AG08395 (cell line): ENCODE measurements at regions not wholly inside any gene's neighbourhood (a gene's known extent, or its start where the extent isn't known, plus 50 kb on each side); places are given as distances from the start of the nearest gene placed in this dataset.
"Not testable (repeated sequence)": the region's sequence is repeated elsewhere in the genome, so short reads cannot be mapped to it uniquely, and the experiment has no call there.

Experiments used
- DNase-seq: peaks from one replicate; pipeline ENCODE4 v3.0.0; 2012; ENCODE audit warnings: mixed read lengths, low spot score

DNA sequence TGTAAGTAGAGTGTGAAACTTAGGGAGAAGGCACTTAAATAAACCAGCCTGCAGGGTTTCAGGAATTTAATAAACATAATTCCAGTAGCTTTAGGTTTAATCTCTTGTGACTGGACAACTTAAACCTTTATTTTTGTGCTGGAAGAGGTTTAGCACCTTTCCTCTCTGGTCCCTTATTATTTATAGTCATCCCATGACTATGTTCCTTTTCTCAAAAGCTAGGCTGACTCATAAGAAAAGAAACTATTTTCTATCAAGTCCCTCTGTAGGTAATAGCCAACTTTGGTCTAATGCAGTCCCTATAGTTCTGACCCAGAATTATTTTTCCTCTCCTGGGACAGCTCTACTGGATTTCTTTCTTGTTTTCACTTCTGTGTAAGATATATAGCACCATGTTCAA is 588.9 kb downstream of the NR2F1-AS1 start:
- DNase-seq: peak; percentile 4

DNA sequence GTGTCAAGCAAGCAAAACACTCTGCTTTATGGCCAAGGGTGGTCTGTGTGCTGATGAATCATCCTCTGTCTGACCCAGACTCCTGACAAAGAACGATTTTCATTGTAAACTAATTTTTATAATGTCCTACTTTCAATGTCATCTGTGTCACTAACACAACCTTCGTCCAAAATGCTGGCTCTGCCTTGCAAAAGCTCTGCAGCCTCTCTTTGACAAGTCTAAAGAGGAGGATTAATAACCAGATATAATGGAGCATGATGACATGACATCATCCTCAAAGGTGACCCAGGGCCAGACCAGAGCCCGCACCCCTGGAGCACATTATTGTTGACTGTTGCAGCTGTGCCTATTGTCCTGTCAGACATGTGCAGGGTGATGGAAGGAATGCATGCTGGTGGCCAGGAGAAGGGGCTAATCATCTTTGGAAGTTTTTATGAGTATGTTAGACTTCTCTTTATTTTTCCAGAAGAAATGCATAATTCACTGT is 589.4 kb downstream of the NR2F1-AS1 start:
- DNase-seq: no peak

DNA sequence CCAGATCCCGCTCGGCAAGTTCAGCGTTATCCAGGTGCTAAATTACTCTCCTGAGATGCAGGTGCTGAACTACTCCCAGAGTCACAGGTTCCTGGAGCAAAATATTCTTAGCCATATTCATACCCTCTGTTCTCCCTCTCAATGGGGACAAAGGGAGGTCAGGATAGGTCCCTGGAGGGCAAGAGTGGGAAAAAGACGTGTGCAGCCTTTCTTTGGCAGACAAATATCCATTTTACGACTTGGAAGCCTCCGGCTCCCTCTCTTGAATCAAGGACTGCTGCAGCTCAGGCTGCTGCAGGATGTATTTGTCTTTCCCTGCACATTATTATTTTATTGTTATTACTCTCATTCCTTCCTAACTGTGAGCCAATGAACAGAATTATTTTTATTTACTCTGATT is 590.2 kb downstream of the NR2F1-AS1 start:
- DNase-seq: no peak

DNA sequence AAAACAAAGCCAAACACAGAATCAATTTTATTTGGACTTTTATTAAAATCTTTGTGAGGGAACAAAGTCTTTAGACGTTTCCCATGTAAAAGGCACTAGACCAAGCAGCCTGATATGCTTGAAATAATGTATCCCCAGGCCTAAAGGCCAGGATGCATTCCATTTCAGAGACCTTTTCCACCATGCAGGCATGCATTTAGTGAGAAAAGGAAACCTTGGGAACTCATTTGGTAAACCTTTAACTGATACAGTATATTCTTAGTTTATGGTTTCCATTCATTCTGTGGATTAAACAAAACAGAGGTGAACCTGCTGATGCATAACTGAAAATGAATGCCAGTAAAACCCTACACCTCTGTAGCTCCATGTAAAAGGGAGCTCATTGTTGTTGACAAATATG is 600.0 kb downstream of the NR2F1-AS1 start:
- no peak for DNase-seq

DNA sequence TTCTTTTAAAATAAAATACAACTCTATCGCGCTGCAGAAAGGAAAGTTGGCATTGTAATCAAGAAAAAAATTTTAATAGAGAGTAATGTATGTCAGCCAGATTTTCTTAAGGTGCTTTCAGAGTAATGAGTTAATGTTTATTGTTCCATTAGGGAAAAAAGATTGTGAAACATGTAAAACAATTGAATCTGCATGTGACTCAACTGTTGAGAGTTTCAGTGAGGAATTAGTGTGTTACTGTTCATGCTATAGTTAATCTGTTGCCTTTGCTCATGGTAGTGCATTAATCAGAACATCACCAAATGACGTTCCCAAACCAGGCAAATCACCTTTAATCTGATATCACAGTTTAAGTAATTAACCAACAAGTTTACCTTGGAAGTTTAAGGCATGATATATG is 600.5 kb downstream of the NR2F1-AS1 start:
- no peak for DNase-seq

DNA sequence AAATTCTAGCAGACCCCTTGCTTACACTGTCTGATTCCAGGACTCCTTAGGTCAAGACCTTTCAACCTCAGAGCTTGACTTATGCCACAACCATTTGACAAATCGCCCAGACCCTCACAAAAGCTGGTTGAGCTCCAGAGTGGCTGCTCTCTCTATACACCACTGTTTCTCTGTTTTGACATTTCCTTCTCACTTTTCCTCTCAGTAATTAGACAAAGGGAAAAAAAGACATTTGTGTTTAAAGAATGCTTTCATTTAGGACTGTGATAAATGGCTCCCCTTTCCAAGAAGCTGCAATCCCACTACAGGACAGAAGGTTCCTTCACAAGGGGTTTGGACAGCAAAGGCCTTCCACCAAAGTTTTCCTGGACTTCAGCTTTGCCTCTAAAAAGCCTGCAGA is 601.3 kb downstream of the NR2F1-AS1 start:
- DNase-seq: no peak

DNA sequence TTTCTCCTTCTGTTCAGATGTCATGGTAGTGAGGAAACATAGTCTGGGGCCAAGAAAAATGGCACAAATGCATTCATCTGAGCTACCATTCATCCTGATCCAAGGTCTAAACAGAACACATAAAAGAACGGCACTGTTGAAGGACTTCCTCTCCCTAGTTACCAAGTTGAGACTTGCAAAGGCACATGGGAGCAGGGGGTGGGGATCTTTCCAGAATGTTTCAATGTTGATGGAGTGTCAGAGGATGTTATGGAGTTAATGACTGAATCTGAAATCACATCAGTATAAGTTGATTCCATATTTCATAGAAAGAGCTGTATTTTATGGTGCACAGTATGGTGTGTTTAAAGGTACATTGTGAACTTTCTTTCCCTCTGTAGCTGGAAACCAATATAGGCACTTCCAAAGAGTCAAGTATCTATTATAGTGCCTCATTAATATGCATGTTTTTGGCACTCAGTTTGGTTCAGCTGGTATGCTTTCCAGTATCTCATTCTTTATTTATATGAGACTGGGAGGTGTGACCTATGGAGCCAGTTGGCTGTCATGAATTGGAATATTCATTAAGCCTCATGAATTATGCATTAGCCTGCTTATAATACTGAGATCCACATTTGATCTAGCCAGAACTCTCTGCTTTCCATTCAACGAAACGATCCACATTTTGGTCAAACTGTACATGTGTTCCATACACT is 603.0 kb downstream of the NR2F1-AS1 start:
- no peak for DNase-seq

DNA sequence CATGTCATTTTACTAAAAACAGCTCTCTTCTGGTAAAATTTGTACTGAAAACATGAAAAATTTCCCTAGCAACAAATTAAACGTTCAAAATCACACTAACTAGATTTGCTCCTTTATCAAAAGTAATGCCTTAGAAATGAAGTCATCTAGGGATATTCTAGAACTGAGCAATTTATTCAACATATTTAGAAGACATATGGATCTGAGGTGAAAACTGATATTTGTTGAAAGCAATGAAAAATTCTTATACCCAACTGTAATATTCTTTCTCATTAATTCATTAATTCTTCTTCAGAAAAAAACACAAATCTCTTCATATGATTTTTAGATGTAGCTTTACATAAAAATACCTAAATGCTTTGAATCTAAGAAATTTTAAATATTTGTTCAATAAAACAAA is 604.9 kb downstream of the NR2F1-AS1 start:
- DNase-seq: no peak

DNA sequence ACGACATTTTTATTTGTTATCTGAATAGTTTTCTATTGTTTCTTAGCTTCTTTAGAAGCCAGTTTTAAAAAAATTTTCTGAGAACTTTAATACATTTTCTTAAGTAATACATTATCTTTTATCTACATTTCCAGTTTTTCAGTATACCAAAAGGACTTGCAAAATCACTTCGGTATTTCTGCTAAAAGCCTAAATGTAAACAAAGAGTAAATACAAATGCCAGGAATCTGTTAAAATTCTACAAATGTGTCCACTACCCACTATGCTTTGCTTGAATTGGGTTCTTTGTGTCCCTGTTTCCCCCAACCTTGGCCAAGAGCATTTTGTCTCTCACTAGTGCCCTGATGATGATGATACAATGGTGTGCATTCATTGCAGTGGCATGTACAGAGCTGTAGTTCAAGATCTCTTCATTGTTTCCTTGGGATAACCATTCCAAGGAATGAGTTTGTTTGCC is 611.2 kb downstream of the NR2F1-AS1 start:
- DNase-seq: no peak

DNA sequence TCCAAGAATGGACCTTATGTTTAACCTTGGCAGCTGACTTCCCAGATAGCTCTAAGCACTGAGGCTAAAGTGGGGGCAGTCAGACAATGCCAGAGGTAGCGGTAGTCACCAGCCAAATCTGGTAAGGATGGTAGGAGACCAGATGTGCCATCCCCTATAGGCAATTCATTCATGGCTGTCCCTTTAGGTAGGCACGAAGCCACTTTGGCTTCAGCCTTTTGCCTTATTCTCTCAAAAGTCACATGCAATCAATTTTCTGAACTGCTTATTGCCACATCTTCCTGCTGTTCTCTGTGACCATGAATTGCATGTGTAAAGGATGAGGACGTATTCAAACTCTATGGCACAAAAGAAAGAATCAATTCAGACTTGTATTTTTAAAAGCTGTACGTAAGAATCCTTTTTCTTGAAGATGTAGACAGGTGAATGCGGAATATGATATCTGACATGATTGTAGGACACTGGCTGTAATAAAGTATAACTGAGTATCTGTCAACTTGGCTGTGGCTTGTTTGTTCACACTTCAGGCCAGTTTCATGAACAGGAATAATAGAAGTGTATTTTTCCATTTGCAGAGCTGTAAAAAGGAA is 611.7 kb downstream of the NR2F1-AS1 start:
- DNase-seq: no peak

DNA sequence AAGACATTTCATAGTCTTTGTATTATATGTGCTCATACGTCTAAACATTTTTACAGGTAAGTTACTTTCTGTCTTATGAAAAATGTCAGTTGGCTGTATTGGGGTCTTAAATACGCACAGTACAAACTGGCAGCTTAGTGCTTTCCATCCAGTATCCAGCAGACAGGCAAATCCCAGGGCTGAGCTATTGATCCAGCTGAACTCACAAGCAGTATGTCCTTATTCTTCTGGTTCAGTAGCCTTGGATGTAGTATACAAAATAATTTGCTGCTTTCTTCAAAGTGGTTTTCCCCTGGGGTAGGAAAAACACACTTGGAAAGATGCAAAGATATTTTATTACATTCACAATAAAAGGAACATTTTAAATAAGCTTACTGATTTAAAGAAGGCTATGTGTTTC is 617.2 kb downstream of the NR2F1-AS1 start:
- DNase-seq: no peak

DNA sequence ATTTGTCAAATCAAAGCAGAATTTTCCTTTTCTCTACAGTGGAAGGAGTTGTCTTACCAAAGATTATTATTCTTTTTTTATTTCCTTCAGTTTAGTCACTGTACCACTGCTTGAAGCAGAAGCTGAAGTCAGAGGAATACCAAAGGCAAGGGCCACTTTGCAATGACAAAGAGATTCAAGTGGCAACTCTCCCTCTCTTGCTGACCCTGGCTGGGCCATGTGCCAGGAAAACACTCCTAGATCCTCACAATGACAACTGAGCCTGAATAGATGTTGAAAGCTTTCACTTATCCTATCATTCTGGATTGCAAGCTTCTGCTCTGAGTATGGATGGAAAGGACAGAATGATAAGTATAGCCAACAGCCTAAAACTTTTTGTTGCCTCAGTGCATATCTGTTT is 618.3 kb downstream of the NR2F1-AS1 start:
- no peak for DNase-seq

DNA sequence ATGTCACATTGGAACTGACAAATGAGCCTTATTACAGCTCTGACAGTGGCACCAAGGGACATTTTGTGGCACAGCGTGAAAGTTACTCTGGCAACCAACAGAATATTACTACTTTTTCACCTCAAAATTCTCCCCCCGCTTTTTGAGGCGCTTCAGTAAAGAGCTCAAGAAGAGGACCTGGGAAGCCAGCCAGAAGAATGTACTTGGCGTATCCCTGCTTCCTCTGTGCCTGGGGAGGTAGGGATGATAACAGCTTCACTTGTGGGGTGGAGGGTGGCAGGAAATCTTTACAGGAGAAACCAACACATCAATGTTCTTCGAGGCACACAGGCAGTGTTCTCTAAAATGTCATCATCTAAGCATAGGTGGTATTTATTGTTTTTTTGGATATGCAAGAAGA is 624.1 kb downstream of the NR2F1-AS1 start:
- DNase-seq: no peak

DNA sequence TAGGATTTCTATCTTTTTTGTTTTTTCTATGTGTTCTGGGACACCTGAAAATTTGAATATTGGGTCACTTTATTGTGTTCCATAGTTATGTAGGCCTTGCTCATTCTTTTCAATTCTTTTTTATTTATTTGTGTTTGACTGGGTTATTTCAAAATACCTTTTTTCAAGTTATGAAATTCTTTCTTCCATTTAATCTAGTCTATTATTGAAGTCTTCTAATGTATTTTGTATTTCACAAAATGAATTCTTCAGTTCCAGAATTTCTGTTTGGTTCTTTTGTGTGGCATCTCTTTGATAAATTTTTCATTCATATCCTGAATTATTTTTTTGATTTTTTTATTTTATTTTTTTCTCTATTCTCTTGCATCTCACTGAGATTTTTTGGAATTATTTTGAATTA is 628.8 kb downstream of the NR2F1-AS1 start:
- no peak for DNase-seq

DNA sequence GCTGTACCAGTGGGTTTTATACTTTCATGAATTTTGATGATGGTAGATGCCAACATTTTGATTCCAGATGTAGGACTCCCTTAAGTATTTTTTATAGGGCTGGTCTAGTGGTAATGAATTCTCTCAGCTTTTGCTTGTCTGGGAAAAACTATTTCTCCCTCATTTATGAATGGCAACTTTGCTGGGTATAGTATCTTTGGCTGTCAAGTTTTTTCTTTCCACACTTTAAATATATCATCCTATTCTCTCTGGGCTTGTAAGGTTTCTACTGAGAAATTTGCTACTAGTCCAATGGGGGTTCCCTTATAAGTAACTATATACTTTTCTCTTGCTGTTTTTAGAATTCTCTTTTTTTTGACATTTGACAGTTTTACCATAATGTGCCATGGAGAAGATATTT is 629.3 kb downstream of the NR2F1-AS1 start:
- no peak for DNase-seq

DNA sequence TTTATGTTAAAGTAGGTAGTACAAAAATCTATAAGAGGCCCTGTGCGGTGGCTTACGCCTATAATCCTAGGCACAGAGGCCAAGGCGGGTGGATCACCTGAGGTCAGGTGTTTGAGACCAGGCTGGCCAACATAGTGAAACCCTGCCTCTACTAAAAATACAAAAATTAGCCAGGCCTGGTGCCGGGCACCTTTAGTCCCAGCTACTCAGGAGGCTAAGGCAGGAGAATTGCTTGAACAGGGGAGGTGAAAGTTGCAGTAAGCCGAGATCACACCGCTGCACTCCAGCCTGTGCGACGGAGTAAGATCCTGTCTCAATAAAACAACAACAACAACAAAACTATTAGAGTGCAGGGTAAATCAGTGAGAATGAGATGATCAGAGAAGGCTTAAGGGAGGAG is 634.5 kb downstream of the NR2F1-AS1 start:
- DNase-seq: no peak

DNA sequence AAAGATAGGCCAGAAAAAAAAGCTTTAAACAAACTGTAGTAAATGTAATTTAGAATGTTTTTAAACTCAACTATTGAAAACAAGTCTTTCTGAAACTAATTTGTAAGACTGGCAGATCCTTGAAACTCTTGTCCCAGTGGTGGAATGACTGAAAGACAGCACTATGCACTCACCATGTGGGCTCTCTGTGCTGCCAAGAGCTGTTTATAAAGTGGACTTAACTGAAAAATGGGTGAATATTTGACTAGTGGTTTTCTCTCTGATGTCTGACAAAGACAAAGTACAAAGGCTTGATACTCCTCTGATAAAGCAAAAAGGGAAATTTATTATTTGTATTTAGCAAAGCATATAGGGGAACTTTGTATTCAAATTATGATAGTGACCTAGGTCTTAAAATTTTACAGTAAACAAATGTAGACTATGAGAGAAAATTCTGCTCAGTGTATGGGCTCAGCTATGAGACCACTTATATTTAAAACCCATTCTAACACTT is 635.4 kb downstream of the NR2F1-AS1 start:
- DNase-seq: peak; percentile 12

DNA sequence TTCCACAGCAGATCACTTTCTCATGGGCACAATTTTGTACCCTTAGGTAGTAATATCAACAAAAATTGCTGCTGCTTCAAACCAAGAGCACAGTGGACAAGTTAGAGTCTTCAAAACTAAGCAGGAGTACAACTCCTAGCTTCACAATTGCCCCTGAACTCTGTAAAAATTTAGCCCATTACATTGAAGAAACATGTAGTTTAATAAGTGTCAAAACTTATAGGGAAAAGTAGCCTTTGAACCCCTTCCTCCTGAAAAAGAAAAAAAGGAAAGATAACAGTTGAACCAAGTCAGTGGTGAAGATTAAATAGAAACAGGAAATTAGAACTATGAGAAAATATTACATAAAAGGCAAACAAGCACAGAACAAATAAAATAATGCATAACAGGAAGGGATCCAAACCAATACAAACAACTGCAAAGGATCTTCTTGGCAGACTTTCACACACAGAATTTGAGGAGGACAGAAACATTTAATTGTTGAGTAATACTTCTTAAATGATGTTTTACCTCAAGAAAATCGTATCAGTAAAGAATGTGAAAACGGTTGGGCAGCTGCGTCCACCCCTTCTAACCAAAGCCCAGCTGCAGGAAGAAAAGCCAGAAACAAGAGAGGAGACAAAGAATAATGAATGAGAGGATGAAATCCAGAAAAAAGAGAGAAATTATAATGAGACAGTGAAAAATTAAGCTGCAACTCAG is 636.0 kb downstream of the NR2F1-AS1 start:
- peak; percentile 44 for DNase-seq

DNA sequence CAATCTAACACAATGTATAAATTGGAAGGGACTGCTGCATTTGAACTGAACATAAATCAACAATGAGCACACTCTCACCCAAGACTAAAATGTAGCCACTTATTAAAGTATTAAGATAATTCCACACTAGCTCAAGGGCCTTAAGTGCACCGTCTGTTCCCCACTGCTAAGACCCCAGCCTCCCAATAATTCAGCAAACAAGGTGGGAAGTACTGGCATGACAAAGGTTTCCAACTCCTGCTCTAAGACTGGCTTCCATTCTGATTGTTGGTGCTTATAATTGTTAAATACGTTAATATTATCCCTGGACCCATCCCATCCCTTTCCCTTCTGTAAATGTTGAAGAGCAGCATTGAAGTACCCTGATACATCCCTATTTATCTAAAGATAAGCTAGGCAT is 636.7 kb downstream of the NR2F1-AS1 start:
- DNase-seq: no peak

DNA sequence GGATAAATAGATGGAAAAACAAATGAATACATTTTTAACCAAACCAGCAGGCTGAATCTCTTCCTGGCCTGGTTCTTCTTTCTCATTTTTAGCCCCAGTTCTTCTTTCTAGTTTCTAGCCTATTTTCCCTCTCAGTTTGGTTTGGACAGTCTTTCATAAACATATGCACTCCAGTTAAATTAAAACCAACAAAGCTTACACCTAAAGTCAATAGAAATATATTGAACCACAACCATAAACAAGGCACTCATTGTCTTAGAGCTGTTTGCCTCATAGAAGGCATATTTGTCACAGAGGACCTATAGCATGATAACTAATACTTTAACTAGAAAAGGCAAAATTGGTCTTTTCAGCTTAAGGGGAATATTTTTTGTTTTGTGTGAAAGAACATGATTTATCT is 638.3 kb downstream of the NR2F1-AS1 start:
- no peak for DNase-seq

DNA sequence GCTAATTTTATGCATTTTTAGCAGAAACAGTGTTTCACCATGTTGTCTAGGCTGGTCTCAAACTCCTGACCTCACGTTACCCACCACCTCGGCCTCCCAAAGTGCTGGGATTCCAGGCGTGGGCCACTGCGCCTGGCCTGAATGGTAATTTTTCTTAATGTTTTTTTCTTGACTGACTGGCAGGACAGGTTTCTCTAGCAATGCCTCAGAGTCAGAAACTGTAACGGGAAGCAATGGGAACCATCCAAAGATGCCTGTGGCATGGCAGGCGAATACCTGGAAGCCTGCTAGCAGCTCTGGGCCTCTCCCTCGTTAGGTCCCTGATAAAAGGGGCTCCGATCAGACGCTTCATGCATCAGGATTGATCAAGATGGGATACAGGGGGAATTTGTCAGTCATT is 639.2 kb downstream of the NR2F1-AS1 start:
- no peak for DNase-seq

DNA sequence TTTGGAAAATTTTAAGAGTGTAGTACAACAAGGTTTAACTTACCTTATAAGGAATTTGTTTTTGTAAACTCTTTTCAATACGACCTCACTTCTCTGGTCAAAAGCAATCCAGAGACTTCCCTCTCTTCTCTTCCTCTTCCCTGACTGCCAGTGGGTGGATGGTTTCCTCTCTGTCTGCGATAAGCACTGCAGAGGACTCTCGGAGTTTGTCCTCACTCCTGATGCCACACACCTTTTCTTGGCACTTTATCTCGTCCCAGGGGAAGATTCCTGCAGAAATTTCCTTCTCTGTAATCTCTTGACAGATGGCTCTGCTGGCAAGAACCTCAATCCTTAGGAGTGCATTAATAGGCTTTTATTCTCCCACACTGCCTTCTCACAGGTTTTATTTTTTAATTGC is 641.6 kb downstream of the NR2F1-AS1 start:
- no peak for DNase-seq

DNA sequence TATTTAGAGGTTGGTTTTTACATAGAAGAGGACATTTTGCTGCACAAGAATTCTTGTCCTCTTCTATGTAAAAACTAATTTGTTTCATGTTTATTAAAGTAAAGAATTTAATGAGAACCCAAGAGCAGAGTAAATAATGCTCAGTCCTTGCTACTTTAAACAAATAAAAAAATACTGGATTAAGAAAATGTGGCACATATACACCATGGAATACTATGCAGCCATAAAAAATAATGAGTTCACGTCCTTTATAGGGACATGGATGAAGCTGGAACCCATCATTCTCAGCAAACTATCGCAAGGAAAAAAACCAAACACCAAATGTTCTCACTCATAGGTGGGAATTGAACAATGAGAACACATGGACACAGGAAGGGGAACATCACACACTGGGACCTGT is 643.6 kb downstream of the NR2F1-AS1 start:
- DNase-seq: not testable (repeated sequence)
